Keratinocyte (primary cell): ENCODE measurements at regions not wholly inside any gene's neighbourhood (a gene's known extent, or its start where the extent isn't known, plus 50 kb on each side); places are given as distances from the start of the nearest gene placed in this dataset.

Experiments used
- DNase-seq: peaks from one replicate; pipeline ENCODE4 v3.0.0-alpha.2; 2011; ENCODE audit warnings: low read depth, missing footprints, low spot score
- FAIRE-seq: peaks from 2 replicates; lab custom pipeline; 2011; peaks lifted over from hg19 to GRCh38; lab: Jason Lieb, UNC
- H2AFZ ChIP-seq: 2 replicates; pipeline ENCODE4 v1.6.0; 2012; ENCODE audit warnings: low read length, control low read depth, inconsistent platforms; ENCODE audit not compliant: control insufficient read depth
- H3K27ac ChIP-seq: 2 replicates; pipeline ENCODE4 v1.5.1; 2011; ENCODE audit warnings: low read length; ENCODE audit not compliant: control insufficient read depth, insufficient read depth
- H3K27me3 ChIP-seq: 3 replicates; pipeline ENCODE4 v1.6.0; 2011; ENCODE audit warnings: low read length; ENCODE audit not compliant: control insufficient read depth, insufficient read depth; ENCODE audit errors: extremely low read depth
- H3K36me3 ChIP-seq, 2 experiments: 2 replicates in 1 of 2; 3 replicates in 1 of 2; pipeline ENCODE4 v1.5.1; 2011; ENCODE audit warnings: low read length in 2 of 2, mild to moderate bottlenecking in 1 of 2; ENCODE audit not compliant: control insufficient read depth in 2 of 2, insufficient read depth in 2 of 2; ENCODE audit errors: extremely low read depth in 1 of 2
- H3K4me1 ChIP-seq: 3 replicates; pipeline ENCODE4 v1.5.1; 2011; ENCODE audit warnings: low read length; ENCODE audit not compliant: control insufficient read depth, insufficient read depth; ENCODE audit errors: extremely low read depth
- H3K4me2 ChIP-seq: 3 replicates; pipeline ENCODE4 v1.6.0; 2011; ENCODE audit warnings: low read depth, low read length; ENCODE audit not compliant: control insufficient read depth, insufficient read depth; ENCODE audit errors: extremely low read depth
- H3K4me3 ChIP-seq, 3 experiments: fragments of 200-600 bp in 1 of 3; sonication (generic) in 1 of 3; 2 replicates in 2 of 3; 3 replicates in 1 of 3; pipeline ENCODE4 v1.5.1; 2011 to 2016; ENCODE audit warnings: low read length in 3 of 3, mild to moderate bottlenecking in 3 of 3, control low read depth in 2 of 3, inconsistent platforms in 1 of 3, low read depth in 1 of 3, mixed read lengths in 1 of 3, mixed run types in 1 of 3, moderate library complexity in 1 of 3; ENCODE audit not compliant: control insufficient read depth in 2 of 3, insufficient read depth in 2 of 3; ENCODE audit errors: extremely low read depth in 1 of 3
- H3K79me2 ChIP-seq: 2 replicates; pipeline ENCODE4 v1.6.0; 2012; ENCODE audit warnings: low read length; ENCODE audit not compliant: control insufficient read depth, insufficient read depth
- H3K9ac ChIP-seq: 3 replicates; pipeline ENCODE4 v1.6.0; 2011; ENCODE audit warnings: low read length; ENCODE audit not compliant: control insufficient read depth, insufficient read depth; ENCODE audit errors: extremely low read depth
- H3K9me1 ChIP-seq: 3 replicates; pipeline ENCODE4 v1.6.0; 2011; ENCODE audit warnings: low read length; ENCODE audit not compliant: control insufficient read depth, insufficient read depth; ENCODE audit errors: extremely low read depth
- H3K9me3 ChIP-seq: 2 replicates; pipeline ENCODE4 v1.5.1; 2012; ENCODE audit warnings: low read depth, low read length; ENCODE audit not compliant: control insufficient read depth
- H4K20me1 ChIP-seq: 3 replicates; pipeline ENCODE4 v1.6.0; 2011; ENCODE audit warnings: low read length; ENCODE audit not compliant: control insufficient read depth, insufficient read depth; ENCODE audit errors: extremely low read depth
- CTCF ChIP-seq, 3 experiments: IDR thresholded peaks in 1 of 3; conservative IDR thresholded peaks in 1 of 3; optimal IDR thresholded peaks in 1 of 3; 2 replicates in 2 of 3; 3 replicates in 1 of 3; pipeline versions ENCODE3 to v1.5.1; 2011; ENCODE audit warnings: low read length in 3 of 3, mild to moderate bottlenecking in 3 of 3, moderate library complexity in 2 of 3, control low read depth in 1 of 3, inconsistent platforms in 1 of 3; ENCODE audit not compliant: insufficient read depth in 2 of 3; ENCODE audit errors: extremely low read depth in 1 of 3
- EZH2 ChIP-seq: IDR thresholded peaks from one replicate; pipeline ENCODE4 v1.6.1; 2012; ENCODE audit warnings: inconsistent platforms, mild to moderate bottlenecking, low read length, moderate library complexity
- dilution Hi-C: fragments of 300-500 bp; cut with MboI; formaldehyde crosslinking; loops from one replicate; pipeline ENCODE4 v1.7.0; 2020; ENCODE audit warnings: low sequenced_read_pairs; ENCODE audit not compliant: extremely low pct_ligation_motif_present

DNA sequence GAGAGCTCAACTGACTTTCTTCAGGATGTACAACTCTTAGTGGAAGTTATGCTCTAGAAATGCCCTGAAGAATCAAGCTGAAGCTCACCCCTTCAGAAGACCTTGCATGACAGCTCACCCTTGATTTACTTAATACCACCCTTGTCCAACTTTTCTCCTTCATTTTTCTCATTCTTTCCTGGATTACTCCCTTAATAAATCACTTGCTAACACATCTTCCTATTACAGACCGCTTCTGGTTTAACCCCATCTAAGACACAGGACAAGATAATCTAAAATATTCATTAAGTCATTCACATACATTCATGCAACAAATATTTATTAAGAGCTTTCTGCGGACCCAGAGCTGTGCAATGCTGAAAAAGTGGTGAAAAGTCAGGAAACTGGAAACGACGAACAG is 630.7 kb upstream of the RORB start:
- Histone ChIP-seq H3K4me1 (peaks cover 12% of the 10 kb centered on the region), H3K27me3 (no peaks in the 10 kb centered on the region), H2AFZ (no peak overlapping the region), H4K20me1 (no peaks in the 10 kb centered on the region), H3K36me3 (no peaks in the 10 kb centered on the region), H3K9ac (no peak overlapping the region), H3K4me2 (no peak overlapping the region), H3K9me3 (no peaks in the 10 kb centered on the region), H3K4me3 (no peak overlapping the region), H3K27ac (no peak overlapping the region), H3K79me2 (no peaks in the 10 kb centered on the region), H3K9me1 (no peaks in the 10 kb centered on the region)
- TF ChIP-seq EZH2, result no peak
- TF ChIP-seq CTCF (optimal IDR thresholded peaks at IDR 0.05 in 1 of 3, IDR thresholded peaks at IDR 0.05 in 1 of 3, conservative IDR thresholded peaks at IDR 0.05 in 1 of 3; ENCODE audit: extremely low read depth in 1 of 3, insufficient read depth in 2 of 3, low read length in 3 of 3), result no peak
- FAIRE-seq (no peak), DNase-seq (no peak)
- dilution Hi-C loops, result no loop called here

- Histone ChIP-seq H3K9me3 (no peaks in the 10 kb centered on the region), H3K27ac (no peak overlapping the region), H3K27me3 (peaks cover 3% of the 10 kb centered on the region), H3K36me3 (no peaks in the 10 kb centered on the region), H2AFZ (no peak overlapping the region), H3K4me1 (peaks cover 4% of the 10 kb centered on the region), H3K4me2 (no peak overlapping the region), H3K9me1 (no peaks in the 10 kb centered on the region), H3K79me2 (no peaks in the 10 kb centered on the region), H3K4me3 (no peak overlapping the region), H4K20me1 (no peaks in the 10 kb centered on the region), H3K9ac (no peak overlapping the region)
- TF ChIP-seq CTCF (optimal IDR thresholded peaks at IDR 0.05 in 1 of 3, IDR thresholded peaks at IDR 0.05 in 1 of 3, conservative IDR thresholded peaks at IDR 0.05 in 1 of 3; ENCODE audit: extremely low read depth in 1 of 3, insufficient read depth in 2 of 3, low read length in 3 of 3), result no peak
- no peak for TF ChIP-seq EZH2
- dilution Hi-C loops, result no loop called here
- peak; percentile 87 for DNase-seq
- peak; percentile 94 for FAIRE-seq
These were observed 627.9 kb upstream of the RORB start for GRCh38 chr9:73869264-73869663.
